ENCODE measurements at regions not wholly inside any gene's neighbourhood (a gene's known extent, or its start where the extent isn't known, plus 50 kb on each side); places are given as distances from the start of the nearest gene placed in this dataset.

- TF ChIP-seq POLR2A (IDR thresholded peaks at IDR 0.05) (no peak), CTCF (IDR thresholded peaks at IDR 0.05) (no peak)
Measured at GRCh38 chr5:56294354-56294753, 61.2 kb upstream of the ANKRD55 start.
